Skin epidermis (tissue), 12 donors: ENCODE measurements at regions not wholly inside any gene's neighbourhood (a gene's known extent, or its start where the extent isn't known, plus 50 kb on each side); places are given as distances from the start of the nearest gene placed in this dataset.
"Not testable (repeated sequence)": the region's sequence is repeated elsewhere in the genome, so short reads cannot be mapped to it uniquely, and the experiment has no call there.

ENCODE experiments used
- H3K27ac ChIP-seq, 21 experiments: fragments of 200-600 bp; sonication (generic) in 11 of 21; one replicate each; pipeline ENCODE4 v1.5.0; 2020; ENCODE audit warnings: mild to moderate bottlenecking in 3 of 21, inconsistent platforms in 2 of 21, moderate library complexity in 2 of 21
- H3K4me3 ChIP-seq, 7 experiments: fragments of 200-600 bp; sonication (generic) in 2 of 7; one replicate each; pipeline ENCODE4 v1.5.0; 2020; ENCODE audit warnings: inconsistent platforms in 2 of 7, mild to moderate bottlenecking in 2 of 7, moderate library complexity in 1 of 7

- Histone ChIP-seq H3K27ac (no peak overlapping the region), H3K4me3 (no peak overlapping the region)
These were observed 96.8 kb upstream of the ELAC2 start for GRCh38 chr17:13114601-13115031.

DNA sequence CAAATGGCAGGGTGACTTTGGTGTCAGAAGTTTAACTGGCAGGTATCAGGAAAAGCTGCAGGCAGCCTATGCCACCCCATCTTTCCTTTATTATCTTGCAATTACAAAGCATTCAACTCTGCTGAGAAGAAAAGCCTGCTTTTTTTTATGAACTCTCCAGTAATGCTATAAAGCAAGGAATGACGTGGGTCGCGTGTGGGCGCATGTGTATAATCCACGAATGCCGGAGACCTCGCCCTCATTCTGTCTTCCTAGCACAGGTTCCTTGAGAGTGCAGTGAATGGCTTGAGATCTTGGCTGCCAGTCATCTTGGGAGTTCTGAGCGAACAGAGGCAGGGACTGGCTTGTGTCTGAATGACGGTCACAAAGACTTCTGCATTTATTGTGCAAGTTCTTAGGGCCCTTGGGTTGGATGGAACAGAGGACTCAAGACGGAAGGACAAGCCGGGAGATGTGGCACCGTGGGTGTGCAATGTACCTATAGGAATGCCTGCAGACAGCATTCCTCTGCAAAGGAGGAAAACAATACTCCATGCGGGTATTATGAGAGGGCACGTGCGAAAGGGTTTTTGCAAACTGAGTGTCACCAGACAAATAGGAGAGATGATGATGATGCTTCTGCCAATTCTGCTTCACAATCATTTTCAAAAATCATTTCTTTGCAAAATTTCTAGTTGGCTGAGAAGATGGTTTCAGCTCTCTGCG lies 96.1 kb upstream of the ELAC2 start:
- Histone ChIP-seq H3K27ac (no peak overlapping the region), H3K4me3 (no peak overlapping the region)

GRCh38 chr17:13107676-13108235 lies 89.9 kb upstream of the ELAC2 start:
- Histone ChIP-seq H3K27ac (no peak overlapping the region), H3K4me3 (no peak overlapping the region)

DNA sequence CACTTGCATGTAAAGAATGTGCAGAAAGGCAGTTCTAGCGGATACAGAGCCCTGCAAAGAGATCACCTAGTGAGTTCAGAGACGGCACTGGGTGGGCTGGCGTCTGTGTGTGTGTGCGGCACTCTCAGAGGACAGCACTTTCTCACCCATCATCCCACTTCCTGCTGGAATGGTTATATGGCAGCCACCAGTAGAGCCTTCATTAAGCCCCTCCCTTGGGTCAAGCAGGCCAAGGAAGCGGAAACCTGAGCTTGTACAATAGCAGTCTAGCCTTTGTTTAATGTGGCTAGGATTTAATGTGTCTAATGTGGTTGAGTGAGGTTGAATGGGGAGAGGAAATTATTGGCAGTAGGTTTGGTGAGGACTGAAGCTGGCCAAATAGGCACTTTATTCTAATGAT lies 88.3 kb upstream of the ELAC2 start:
- H3K4me3 ChIP-seq: no peak overlapping the region
- H3K27ac ChIP-seq: no peak overlapping the region

- H3K27ac ChIP-seq: no peak overlapping the region
These were observed 86.7 kb upstream of the ELAC2 start for GRCh38 chr17:13104576-13104975.

DNA sequence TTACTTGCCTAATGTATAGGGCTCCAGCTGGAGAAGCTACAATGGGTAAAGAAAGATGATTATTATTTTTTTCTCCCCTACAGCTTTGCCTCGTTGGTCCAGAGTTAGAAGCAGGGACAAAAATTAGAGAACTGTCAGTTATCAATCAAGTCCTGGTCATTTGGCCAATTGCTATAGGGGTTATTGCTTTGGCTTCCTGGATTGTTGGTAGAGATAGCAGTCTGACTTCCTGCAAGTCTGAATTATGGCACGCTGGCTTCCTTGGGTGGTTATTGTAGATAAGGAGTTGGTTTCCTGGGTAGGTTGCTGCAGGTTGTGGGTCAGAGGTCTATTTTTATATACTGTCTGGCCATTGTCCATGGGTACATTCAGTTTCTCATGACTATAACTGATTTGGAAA lies 84.7 kb upstream of the ELAC2 start:
- Histone ChIP-seq H3K27ac (no peak overlapping the region), H3K4me3 (no peak overlapping the region)

More at GRCh38 chr17:13104576-13104975, 86.7 kb upstream of the ELAC2 start:
- no peak overlapping the region for H3K4me3 ChIP-seq

DNA sequence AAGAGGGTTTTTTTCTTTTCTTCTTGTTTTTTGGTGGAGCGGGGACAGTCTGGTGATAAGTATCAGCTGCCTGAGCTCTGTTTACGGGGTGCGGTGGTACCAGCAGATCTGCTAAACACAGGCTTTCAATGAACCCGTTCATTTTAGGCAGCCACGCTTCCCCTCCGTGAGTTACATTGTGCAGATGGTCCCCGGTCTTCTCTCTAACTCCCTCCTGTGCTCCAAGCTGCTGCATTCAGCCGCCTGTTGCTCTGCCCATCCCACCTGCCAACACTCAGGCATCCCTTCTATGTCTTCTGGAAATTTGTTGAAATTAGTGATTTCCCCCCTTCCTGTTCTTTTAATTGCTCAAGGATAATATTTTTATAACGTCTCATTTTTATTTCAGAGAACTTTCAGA lies 82.1 kb upstream of the ELAC2 start:
- no peak overlapping the region for H3K27ac ChIP-seq
- no peak overlapping the region for H3K4me3 ChIP-seq

GRCh38 chr17:13099089-13099735 lies 81.4 kb upstream of the ELAC2 start:
- no peak overlapping the region for H3K4me3 ChIP-seq

GRCh38 chr17:13096291-13096690 lies 78.5 kb upstream of the ELAC2 start:
- H3K4me3 ChIP-seq: no peak overlapping the region
- no peak overlapping the region for H3K27ac ChIP-seq

More at GRCh38 chr17:13099089-13099735, 81.4 kb upstream of the ELAC2 start:
- H3K27ac ChIP-seq: no peak overlapping the region

- not testable (repeated sequence) for H3K4me3 ChIP-seq, H3K27ac ChIP-seq
These were observed 74.2 kb upstream of the ELAC2 start for GRCh38 chr17:13092010-13092409.

DNA sequence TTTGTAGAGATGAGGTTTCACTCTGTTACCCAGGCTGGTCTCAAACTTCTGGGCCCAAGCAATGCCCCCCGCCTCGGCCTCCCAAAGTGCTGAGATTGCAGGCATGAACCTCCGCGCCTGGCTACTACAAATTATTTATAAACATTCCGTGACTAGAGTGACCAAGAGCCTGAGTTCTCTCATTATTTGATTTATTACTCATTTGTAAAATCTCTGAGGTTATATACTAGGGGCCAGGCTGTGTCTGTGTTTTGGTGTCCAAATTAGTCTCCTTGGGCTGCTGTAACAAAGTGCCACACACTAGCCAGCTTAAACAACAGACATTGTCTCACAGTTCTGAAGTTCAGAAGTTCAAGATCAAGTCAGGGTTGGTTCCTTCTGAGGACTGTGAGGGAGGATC lies 70.8 kb upstream of the ELAC2 start:
- H3K4me3 ChIP-seq: no peak overlapping the region
- H3K27ac ChIP-seq: no peak overlapping the region

DNA sequence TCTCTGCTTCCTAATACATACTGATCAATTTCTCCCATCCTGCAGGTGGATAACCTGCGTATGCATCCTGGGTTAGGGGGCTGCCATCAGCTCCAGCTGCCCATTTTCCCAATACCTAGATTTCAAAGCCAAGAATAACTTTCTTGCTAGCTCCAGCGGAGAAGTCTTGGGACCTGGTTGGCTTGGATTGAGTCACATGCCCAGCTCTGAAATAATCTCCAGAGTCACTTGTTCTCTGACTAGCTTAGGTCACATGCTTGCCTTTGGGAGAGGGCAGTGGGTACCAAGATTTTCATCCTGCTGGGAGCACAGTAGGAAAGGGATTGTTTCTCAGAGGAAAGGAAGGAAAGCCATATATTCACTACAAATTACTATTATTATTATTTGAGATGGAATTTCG lies 70.0 kb upstream of the ELAC2 start:
- no peak overlapping the region for H3K27ac ChIP-seq
- no peak overlapping the region for H3K4me3 ChIP-seq

- H3K27ac ChIP-seq: no peak overlapping the region
These were observed 68.4 kb upstream of the ELAC2 start for GRCh38 chr17:13086142-13086769.

DNA sequence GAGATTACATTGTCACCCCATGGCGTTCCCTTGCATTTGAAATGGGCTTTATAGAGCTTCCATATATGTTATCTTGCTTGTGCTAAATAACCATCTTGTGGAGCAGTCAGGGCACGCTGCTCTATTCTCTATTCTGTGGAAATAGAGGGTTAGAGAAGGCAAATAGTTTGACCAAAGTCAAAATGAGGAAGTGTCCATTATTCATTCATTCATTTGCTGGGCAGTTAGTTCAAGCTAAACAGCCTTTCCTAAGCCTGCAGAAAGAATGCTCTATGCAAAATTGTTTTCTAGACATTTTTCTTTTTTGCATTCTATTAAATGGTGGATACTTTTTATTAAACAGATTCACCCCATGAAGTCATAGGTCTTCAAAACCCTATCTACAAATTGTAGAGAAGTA lies 67.8 kb upstream of the ELAC2 start:
- Histone ChIP-seq H3K4me3 (no peak overlapping the region), H3K27ac (no peak overlapping the region)

More at GRCh38 chr17:13086142-13086769, 68.4 kb upstream of the ELAC2 start:
- H3K4me3 ChIP-seq: no peak overlapping the region

GRCh38 chr17:13084420-13084819 lies 66.6 kb upstream of the ELAC2 start:
- H3K4me3 ChIP-seq: no peak overlapping the region
- no peak overlapping the region for H3K27ac ChIP-seq

DNA sequence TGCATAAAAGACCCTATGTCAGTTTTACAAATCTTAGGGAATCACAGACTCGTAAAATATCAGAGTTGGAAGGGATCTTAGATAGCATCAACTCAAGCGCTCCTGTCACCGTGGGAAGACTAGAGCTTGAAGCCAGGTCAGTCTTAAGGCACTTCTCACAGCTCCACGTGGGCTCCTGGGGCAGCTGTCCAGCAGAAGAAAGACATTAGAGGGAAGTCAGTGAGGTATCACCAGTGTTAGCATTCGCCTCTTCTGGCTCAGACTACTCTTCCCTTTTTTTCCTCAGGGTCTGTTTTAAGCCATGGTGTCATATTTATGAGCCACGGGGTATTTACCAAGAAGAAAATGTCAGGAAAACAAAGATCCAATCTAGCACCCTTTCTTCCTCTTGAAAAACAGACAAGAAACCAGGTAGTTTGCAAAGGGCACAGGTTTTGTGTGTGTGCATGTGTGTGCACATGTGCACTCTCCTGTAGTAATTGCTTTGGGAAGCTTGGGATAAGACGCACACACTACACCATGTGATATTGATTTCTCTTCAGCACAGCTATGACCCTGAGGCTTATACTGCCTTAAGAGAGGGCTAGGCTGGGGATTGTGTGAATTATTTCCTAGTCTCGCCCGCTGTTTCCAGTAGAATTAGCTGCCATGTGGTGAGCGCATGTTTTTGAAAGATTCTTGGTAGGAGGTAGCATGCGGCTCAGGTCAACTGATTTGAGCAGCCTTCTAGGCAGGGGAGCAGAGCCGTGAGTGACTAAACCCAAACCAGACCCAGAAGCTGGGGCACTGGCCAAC lies 61.0 kb upstream of the ELAC2 start:
- Histone ChIP-seq H3K4me3 (no peak overlapping the region), H3K27ac (no peak overlapping the region)

- H3K4me3 ChIP-seq: no peak overlapping the region
- H3K27ac ChIP-seq: no peak overlapping the region
These were observed 59.1 kb upstream of the ELAC2 start for GRCh38 chr17:13076905-13077304.

GRCh38 chr17:13074026-13074425 lies 56.2 kb upstream of the ELAC2 start:
- Histone ChIP-seq H3K27ac (no peak overlapping the region), H3K4me3 (no peak overlapping the region)

DNA sequence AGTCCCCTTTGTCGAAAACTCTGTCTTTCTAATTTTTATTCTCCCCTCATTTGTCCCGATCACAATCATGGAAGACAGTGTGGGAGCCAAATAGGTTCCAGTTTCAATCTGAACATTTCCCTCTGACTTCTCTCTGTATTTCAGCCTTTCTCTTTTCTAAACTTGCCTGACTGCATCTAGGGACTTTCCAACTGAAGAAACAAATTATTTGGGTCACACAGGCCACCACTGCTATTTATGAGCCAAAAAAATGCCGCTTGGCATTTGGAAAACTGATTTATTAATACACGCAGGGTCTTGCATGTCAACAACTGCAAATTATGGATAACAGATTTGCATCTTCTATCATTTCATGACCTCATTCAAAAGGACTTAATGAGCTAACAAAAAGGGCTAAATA lies 55.2 kb upstream of the ELAC2 start:
- no peak overlapping the region for H3K4me3 ChIP-seq
- H3K27ac ChIP-seq: peak overlapping the region in 1 of 21 experiments; percentile 11

DNA sequence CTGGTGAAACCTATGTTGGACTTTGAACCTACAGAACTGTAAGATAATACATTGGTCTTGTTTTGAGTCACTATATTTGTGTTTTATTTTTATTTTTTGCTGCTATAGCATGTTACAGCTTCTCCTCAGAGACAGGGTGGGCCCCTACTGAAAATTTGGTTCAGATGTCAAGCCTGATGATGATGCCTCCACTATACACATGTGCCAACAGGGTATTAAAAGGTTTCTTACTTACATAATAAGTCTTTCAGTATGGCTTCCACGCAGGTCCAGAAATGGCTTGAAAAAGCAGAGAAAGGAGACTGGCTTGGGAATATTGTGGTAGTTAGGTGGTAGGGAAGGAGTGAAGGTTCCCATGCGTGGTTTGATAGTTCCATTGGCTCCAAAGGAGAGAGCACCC lies 52.9 kb upstream of the ELAC2 start:
- Histone ChIP-seq H3K27ac (no peak overlapping the region), H3K4me3 (no peak overlapping the region)
